Heart left ventricle (tissue), 13 donors: ENCODE measurements at regions not wholly inside any gene's neighbourhood (a gene's known extent, or its start where the extent isn't known, plus 50 kb on each side); places are given as distances from the start of the nearest gene placed in this dataset.

ENCODE experiments used
- POLR2A ChIP-seq, 2 donors: fragments of 450-650 bp; IDR thresholded peaks; one replicate each; pipeline ENCODE4 v1.6.1; 2017; ENCODE audit warnings: antibody characterized with exemption in 2 of 2, mild to moderate bottlenecking in 2 of 2, moderate library complexity in 2 of 2
- TF ChIP-seq, protein P1 (sequence below), 12 donors: fragments of 200-600 bp; sonication (generic) in 4 of 12; IDR thresholded peaks; one replicate each; pipeline versions ENCODE4 v1.5.0 to v1.8.0; 2018 to 2022; ENCODE audit warnings: antibody characterized with exemption in 12 of 12, mild to moderate bottlenecking in 5 of 12
- donor health status: ischemic (EF 13 %, LVEDD 7.1; RV severe dilation, severe dysfunction).
- donor health status: DM: no; HTN: yes; CAD: no.
- donor health status: DM: no; HTN: no; CAD: no.
- donor health status: ischemic (EF 25% LVEDD 6.9; RV normal size, moderate dysfunction).
- donor health status: ischemic (EF 25% LVEDD 5.7; RV mildly dilated, moderate dysfunction).
- donor health status: ischemic (EF 35%, LVEDD 5.7; RV mildly dilated, moderate dysfunction).
- donor health status: nonischemic (EF 11% LVEDD 7.7; RV severe dilation, severe dysfunction).
- donor health status: DM: yes; HTN: yes; CAD: no.
- donor health status: PGD.
- donor health status: ischemic (EF 29% LVEDD 5.4; RV normal size, mild dysfunction).
- donor health status: nonischemic (EF 23%, LVEDD 6.1; RV moderate dilation, normal function).

DNA sequence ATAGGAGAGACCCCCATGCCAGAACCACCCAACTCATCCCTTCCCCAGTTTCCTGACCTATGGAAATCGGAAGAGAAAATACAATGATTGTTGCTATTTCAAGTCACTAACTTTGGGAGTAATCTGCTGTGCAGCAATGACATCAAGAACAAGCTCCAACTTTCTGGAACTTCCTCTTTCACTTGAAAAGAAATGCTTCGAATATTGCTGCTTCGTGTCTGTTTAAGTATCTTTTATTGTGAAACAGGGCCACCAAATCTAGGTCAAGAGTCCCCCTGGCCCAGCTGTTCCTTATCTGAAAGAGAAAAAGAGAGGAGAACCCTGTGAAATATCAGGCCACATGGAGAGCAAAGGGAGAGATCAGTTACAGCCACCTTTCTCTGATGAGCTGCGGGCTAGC is 59.4 kb upstream of the DNAH5 start:
- TF ChIP-seq, protein P1, sequence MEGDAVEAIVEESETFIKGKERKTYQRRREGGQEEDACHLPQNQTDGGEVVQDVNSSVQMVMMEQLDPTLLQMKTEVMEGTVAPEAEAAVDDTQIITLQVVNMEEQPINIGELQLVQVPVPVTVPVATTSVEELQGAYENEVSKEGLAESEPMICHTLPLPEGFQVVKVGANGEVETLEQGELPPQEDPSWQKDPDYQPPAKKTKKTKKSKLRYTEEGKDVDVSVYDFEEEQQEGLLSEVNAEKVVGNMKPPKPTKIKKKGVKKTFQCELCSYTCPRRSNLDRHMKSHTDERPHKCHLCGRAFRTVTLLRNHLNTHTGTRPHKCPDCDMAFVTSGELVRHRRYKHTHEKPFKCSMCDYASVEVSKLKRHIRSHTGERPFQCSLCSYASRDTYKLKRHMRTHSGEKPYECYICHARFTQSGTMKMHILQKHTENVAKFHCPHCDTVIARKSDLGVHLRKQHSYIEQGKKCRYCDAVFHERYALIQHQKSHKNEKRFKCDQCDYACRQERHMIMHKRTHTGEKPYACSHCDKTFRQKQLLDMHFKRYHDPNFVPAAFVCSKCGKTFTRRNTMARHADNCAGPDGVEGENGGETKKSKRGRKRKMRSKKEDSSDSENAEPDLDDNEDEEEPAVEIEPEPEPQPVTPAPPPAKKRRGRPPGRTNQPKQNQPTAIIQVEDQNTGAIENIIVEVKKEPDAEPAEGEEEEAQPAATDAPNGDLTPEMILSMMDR (IDR thresholded peaks at IDR 0.05) = no peak
- no peak for TF ChIP-seq POLR2A (IDR thresholded peaks at IDR 0.05)
